ENCODE measurements at regions not wholly inside any gene's neighbourhood (a gene's known extent, or its start where the extent isn't known, plus 50 kb on each side); places are given as distances from the start of the nearest gene placed in this dataset.
A peak's percentile ranks its signal among the peaks of the same experiment; 100 is the strongest.
"Not testable (repeated sequence)": the region's sequence is repeated elsewhere in the genome, so short reads cannot be mapped to it uniquely, and the experiment has no call there.

DNA sequence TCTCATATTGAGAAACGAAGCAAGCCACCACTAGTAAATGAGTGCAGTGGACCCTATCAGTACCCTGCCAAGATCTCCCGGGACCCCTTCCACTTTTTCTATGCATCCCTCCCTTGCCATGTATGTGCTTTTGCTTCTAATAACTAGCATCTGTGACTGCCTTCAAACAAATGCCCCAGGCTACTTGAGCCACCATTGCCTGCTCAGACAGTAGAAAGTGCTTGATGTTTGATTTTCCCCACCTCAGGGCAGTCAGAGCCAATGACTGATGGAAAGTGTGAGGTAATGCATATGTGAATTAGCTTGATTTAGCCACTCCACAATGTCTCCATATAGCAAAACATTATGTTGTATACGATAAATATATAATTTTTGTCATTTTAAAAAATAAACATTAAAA lies 797.3 kb upstream of the ACO1 start:
- no peak for DNase-seq (ENCODE audit: low read depth)
- in situ Hi-C loops (cut with HindIII; ENCODE audit: low pct_unique_long_range_greater_than_20kb, low sequenced_read_pairs), result no loop called here

DNA sequence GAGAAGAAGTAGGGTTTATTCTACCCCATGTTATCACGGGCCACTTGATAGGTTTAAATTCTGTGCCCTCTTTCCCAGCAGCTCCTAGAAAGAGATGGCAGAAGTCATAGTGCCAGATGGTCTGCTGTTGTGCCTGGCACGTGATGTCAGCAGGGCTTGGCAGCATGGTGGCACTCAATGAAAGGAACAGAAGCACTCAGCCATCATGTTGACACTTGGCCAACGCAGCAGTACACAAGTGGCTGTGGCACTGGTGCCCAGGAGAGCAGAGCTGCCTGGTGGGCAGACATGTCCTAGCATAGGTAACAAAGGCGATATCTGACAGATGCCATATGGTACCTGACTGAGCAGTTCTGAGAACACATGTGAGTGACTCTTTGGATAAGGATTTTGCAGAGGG lies 796.4 kb upstream of the ACO1 start:
- in situ Hi-C loops (cut with HindIII; ENCODE audit: low pct_unique_long_range_greater_than_20kb, low sequenced_read_pairs), result no loop called here
- no peak for DNase-seq (ENCODE audit: low read depth)

- no peak for DNase-seq (ENCODE audit: low read depth)
- in situ Hi-C loops (cut with HindIII; ENCODE audit: low pct_unique_long_range_greater_than_20kb, low sequenced_read_pairs), result no loop called here
Observed at GRCh38 chr9:31588756-31589155, 795.7 kb upstream of the ACO1 start.

DNA sequence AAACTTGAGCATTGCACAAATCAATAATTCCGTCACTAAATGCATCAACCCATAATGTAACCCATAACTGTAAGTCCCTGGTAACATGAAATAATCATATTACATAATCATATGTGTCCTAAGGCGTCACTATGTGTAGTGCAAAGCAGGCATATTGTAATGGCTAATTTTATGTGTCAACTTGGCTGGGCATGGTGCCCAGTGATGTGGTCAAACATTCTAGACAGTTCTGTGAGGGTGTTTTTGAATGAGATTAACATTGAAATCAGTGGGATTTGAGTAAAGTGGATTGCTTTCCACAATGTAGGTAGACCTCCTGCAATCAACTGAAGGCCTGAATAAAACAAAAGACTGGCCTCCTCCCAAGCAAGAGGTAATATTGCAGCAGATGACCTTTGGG lies 794.4 kb upstream of the ACO1 start:
- in situ Hi-C loops (cut with HindIII; ENCODE audit: low pct_unique_long_range_greater_than_20kb, low sequenced_read_pairs), result no loop called here
- DNase-seq (ENCODE audit: low read depth), result no peak

DNA sequence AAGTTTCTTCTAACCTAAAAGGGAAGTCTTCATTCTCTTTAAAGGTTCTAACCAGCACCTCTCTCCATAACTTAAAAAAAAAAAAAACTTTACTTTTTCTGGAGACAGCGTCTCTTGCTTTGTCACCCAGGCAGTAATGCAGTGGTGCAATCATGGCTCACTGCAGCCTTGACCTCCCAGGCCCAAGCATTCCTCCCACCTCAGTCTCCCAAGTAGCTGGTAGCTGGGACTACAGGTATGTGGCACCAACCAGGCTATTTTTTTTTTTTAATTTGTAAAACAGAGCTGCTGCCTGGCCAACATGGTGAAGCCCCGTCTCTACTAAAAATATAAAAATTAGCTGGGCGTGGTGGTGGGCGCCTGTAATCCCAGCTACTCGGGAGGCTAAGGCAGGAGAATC lies 787.4 kb upstream of the ACO1 start:
- DNase-seq (ENCODE audit: low read depth); in situ Hi-C loops (cut with HindIII; ENCODE audit: low pct_unique_long_range_greater_than_20kb, low sequenced_read_pairs): not testable (repeated sequence)

- in situ Hi-C loops (cut with HindIII; ENCODE audit: low pct_unique_long_range_greater_than_20kb, low sequenced_read_pairs), result no loop called here
- peak; percentile 43 for DNase-seq (ENCODE audit: low read depth)
Observed at GRCh38 chr9:31597977-31598376, 786.5 kb upstream of the ACO1 start.

DNA sequence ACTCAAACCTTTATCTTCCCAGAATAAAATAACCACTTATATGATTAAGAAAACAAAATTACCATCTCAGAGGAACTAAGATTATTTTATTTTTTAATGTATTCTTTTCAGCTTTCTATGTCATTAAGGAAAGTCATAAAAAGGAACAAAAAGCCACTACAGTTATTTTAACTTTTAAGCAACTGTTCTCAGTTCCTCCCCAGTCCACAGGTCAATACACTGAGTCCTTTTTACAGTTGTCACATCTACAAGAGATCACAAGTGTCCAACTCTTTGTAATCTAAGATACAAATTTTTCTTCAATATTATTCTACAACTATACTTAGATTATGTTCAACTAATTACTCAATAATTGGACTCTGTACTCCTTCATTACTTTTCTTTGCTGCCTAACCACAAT lies 782.8 kb upstream of the ACO1 start:
- no peak for DNase-seq (ENCODE audit: low read depth)
- in situ Hi-C loops (cut with HindIII; ENCODE audit: low pct_unique_long_range_greater_than_20kb, low sequenced_read_pairs), result no loop called here

GRCh38 chr9:31604531-31604930 lies 779.9 kb upstream of the ACO1 start:
- in situ Hi-C loops (cut with HindIII; ENCODE audit: low pct_unique_long_range_greater_than_20kb, low sequenced_read_pairs), result no loop called here
- DNase-seq (ENCODE audit: low read depth), result no peak

GRCh38 chr9:31605164-31605563 lies 779.3 kb upstream of the ACO1 start:
- DNase-seq (ENCODE audit: low read depth), result no peak
- in situ Hi-C loops (cut with HindIII; ENCODE audit: low pct_unique_long_range_greater_than_20kb, low sequenced_read_pairs), result no loop called here

DNA sequence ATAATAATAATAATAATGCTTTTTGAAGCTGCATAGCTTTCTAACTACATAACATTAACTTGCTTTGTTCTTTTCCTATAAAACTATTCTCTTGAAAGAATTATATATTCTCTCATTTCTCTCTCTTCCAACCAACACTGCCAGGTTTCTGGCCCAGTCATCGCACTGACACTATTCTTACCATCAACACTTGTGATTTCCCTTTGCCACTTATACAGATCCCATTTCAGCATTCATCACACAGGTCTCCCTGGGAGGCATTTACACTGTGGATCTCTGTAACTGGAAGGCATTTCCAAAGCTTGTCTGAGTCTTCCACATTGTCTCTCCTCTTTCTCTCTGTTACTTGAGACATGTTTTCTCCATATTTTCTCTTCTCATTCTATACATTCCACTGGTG lies 777.8 kb upstream of the ACO1 start:
- no peak for DNase-seq (ENCODE audit: low read depth)
- in situ Hi-C loops (cut with HindIII; ENCODE audit: low pct_unique_long_range_greater_than_20kb, low sequenced_read_pairs), result no loop called here

- no peak for DNase-seq (ENCODE audit: low read depth)
- in situ Hi-C loops (cut with HindIII; ENCODE audit: low pct_unique_long_range_greater_than_20kb, low sequenced_read_pairs), result no loop called here
Observed at GRCh38 chr9:31608416-31608815, 776.0 kb upstream of the ACO1 start.

GRCh38 chr9:31608881-31609280 lies 775.6 kb upstream of the ACO1 start:
- in situ Hi-C loops (cut with HindIII; ENCODE audit: low pct_unique_long_range_greater_than_20kb, low sequenced_read_pairs), result no loop called here
- DNase-seq (ENCODE audit: low read depth), result no peak

DNA sequence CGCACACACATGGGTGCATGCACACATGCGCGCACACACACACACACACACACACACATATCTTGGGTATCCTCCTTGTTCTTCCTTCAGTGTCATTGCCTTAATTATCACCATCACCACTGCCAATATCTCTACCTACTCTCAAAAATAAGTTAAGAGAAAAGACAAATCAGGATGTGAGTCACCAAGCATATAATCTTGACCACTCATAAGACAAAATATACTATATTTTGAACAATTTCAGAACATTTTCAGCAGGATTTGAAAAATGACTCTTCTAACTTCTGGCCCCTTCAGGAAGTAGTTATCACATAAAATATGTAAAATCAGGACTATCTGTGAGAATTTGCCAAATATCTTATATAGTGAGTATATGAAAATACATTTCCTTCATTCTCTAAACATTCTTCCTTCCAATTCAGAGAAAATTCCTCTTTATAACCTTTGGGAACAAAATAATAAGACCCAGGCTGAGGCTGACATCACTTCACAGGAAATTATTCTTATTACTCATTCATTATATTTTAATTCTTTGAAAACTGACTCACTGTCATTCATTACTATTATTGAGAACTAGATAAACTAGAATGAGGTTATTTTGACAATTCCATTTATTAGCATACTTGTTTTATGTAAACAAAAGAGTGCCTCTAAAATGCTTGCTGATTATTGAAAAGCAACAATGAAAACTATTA lies 772.0 kb upstream of the ACO1 start:
- in situ Hi-C loops (cut with HindIII; ENCODE audit: low pct_unique_long_range_greater_than_20kb, low sequenced_read_pairs), result no loop called here
- DNase-seq (ENCODE audit: low read depth), result no peak

GRCh38 chr9:31615966-31616365 lies 768.5 kb upstream of the ACO1 start:
- DNase-seq (ENCODE audit: low read depth), result no peak
- in situ Hi-C loops (cut with HindIII; ENCODE audit: low pct_unique_long_range_greater_than_20kb, low sequenced_read_pairs), result no loop called here

DNA sequence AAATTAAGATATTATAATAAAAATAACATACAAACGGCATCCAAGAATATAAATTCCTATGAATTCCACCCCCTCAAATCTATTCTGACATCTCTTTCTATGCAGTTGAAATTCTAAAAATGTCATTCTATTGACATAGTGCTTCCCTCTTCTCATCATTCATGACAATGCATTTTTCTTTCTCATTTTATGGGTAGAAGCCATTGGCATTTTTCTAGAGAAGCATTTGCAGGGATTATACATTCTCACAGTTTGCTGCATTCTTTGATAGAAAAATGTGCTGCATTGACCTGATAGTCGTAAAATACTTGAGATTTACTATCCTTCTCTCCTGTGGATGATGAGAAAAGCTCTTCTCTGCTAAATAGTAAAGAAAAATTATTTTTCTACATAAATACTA lies 760.9 kb upstream of the ACO1 start:
- no peak for DNase-seq (ENCODE audit: low read depth)
- in situ Hi-C loops (cut with HindIII; ENCODE audit: low pct_unique_long_range_greater_than_20kb, low sequenced_read_pairs), result no loop called here

GRCh38 chr9:31629292-31629691 lies 755.2 kb upstream of the ACO1 start:
- DNase-seq (ENCODE audit: low read depth), result no peak
- in situ Hi-C loops (cut with HindIII; ENCODE audit: low pct_unique_long_range_greater_than_20kb, low sequenced_read_pairs), result no loop called here

GRCh38 chr9:31637265-31637664 lies 747.2 kb upstream of the ACO1 start:
- in situ Hi-C loops (cut with HindIII; ENCODE audit: low pct_unique_long_range_greater_than_20kb, low sequenced_read_pairs), result no loop called here
- no peak for DNase-seq (ENCODE audit: low read depth)

- no peak for DNase-seq (ENCODE audit: low read depth)
- in situ Hi-C loops (cut with HindIII; ENCODE audit: low pct_unique_long_range_greater_than_20kb, low sequenced_read_pairs), result no loop called here
Observed at GRCh38 chr9:31637861-31638260, 746.6 kb upstream of the ACO1 start.

- no peak for DNase-seq (ENCODE audit: low read depth)
- in situ Hi-C loops (cut with HindIII; ENCODE audit: low pct_unique_long_range_greater_than_20kb, low sequenced_read_pairs), result no loop called here
Observed at GRCh38 chr9:31639451-31639850, 745.0 kb upstream of the ACO1 start.

GRCh38 chr9:31669311-31669710 lies 715.1 kb upstream of the ACO1 start:
- in situ Hi-C loops (cut with HindIII; ENCODE audit: low pct_unique_long_range_greater_than_20kb, low sequenced_read_pairs), result no loop called here
- no peak for DNase-seq (ENCODE audit: low read depth)

- in situ Hi-C loops (cut with HindIII; ENCODE audit: low pct_unique_long_range_greater_than_20kb, low sequenced_read_pairs), result no loop called here
Observed at GRCh38 chr9:31671011-31671410, 713.4 kb upstream of the ACO1 start.

More at GRCh38 chr9:31671011-31671410, 713.4 kb upstream of the ACO1 start:
- DNase-seq (ENCODE audit: low read depth), result no peak

All from Caki2 (cell line).